GM21737 (cell line): ENCODE measurements at regions not wholly inside any gene's neighbourhood (a gene's known extent, or its start where the extent isn't known, plus 50 kb on each side); places are given as distances from the start of the nearest gene placed in this dataset.

ENCODE experiments used
- ATAC-seq: cut with Tn5 transposase; IDR thresholded peaks from one replicate; pipeline ENCODE4 v1.9.1; 2021; ENCODE audit warnings: mild to moderate bottlenecking, moderate library complexity; ENCODE audit not compliant: unreplicated experiment

GRCh38 chr17:413706-414380 lies 61.2 kb upstream of the RPH3AL start:
- ATAC-seq: no peak

GRCh38 chr17:413016-413350 lies 60.4 kb upstream of the RPH3AL start:
- ATAC-seq: no peak

GRCh38 chr17:412211-413015 lies 59.8 kb upstream of the RPH3AL start:
- ATAC-seq: no peak

GRCh38 chr17:411421-412120 lies 59.0 kb upstream of the RPH3AL start:
- ATAC-seq: no peak

GRCh38 chr17:410543-411401 lies 58.2 kb upstream of the RPH3AL start:
- ATAC-seq: no peak

- ATAC-seq: peak; percentile 70
Observed at GRCh38 chr17:409848-410542, 57.4 kb upstream of the RPH3AL start.

- no peak for ATAC-seq
Observed at GRCh38 chr17:409308-409847, 56.8 kb upstream of the RPH3AL start.

GRCh38 chr17:404703-405102 lies 52.1 kb upstream of the RPH3AL start:
- ATAC-seq: no peak
